ENCODE measurements at regions not wholly inside any gene's neighbourhood (a gene's known extent, or its start where the extent isn't known, plus 50 kb on each side); places are given as distances from the start of the nearest gene placed in this dataset.

GRCh38 chr5:19001539-19001938 lies 986.5 kb downstream of the CDH18 start:
- no peaks in the 10 kb centered on the region for H3K4me1 Mint-ChIP-seq
- H3K36me3 Mint-ChIP-seq (ENCODE audit: low read depth) = no peaks in the 10 kb centered on the region
- no peaks in the 10 kb centered on the region for H3K27me3 Mint-ChIP-seq (ENCODE audit: low read depth)
- TF ChIP-seq, protein P1, sequence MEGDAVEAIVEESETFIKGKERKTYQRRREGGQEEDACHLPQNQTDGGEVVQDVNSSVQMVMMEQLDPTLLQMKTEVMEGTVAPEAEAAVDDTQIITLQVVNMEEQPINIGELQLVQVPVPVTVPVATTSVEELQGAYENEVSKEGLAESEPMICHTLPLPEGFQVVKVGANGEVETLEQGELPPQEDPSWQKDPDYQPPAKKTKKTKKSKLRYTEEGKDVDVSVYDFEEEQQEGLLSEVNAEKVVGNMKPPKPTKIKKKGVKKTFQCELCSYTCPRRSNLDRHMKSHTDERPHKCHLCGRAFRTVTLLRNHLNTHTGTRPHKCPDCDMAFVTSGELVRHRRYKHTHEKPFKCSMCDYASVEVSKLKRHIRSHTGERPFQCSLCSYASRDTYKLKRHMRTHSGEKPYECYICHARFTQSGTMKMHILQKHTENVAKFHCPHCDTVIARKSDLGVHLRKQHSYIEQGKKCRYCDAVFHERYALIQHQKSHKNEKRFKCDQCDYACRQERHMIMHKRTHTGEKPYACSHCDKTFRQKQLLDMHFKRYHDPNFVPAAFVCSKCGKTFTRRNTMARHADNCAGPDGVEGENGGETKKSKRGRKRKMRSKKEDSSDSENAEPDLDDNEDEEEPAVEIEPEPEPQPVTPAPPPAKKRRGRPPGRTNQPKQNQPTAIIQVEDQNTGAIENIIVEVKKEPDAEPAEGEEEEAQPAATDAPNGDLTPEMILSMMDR (IDR thresholded peaks at IDR 0.05; ENCODE audit: unreplicated experiment in 3 of 3) = no peak
- no peaks in the 10 kb centered on the region for H3K9me3 Mint-ChIP-seq
- H3K27ac Mint-ChIP-seq = no peak overlapping the region
- H3K4me3 Mint-ChIP-seq = no peak overlapping the region

GRCh38 chr5:19002111-19002510 lies 985.9 kb downstream of the CDH18 start:
- TF ChIP-seq, protein P1 (IDR thresholded peaks at IDR 0.05; ENCODE audit: unreplicated experiment in 3 of 3) = no peak
- no peaks in the 10 kb centered on the region for H3K36me3 Mint-ChIP-seq (ENCODE audit: low read depth)
- H3K27ac Mint-ChIP-seq = no peak overlapping the region
- no peaks in the 10 kb centered on the region for H3K9me3 Mint-ChIP-seq
- no peak overlapping the region for H3K4me3 Mint-ChIP-seq
- no peaks in the 10 kb centered on the region for H3K4me1 Mint-ChIP-seq
- no peaks in the 10 kb centered on the region for H3K27me3 Mint-ChIP-seq (ENCODE audit: low read depth)

GRCh38 chr5:19018822-19019221 lies 969.2 kb downstream of the CDH18 start:
- Mint-ChIP-seq H3K4me3 (no peak overlapping the region), H3K27me3 (ENCODE audit: low read depth) (no peaks in the 10 kb centered on the region), H3K4me1 (no peaks in the 10 kb centered on the region), H3K36me3 (ENCODE audit: low read depth) (no peaks in the 10 kb centered on the region), H3K9me3 (no peaks in the 10 kb centered on the region), H3K27ac (no peak overlapping the region)
- TF ChIP-seq, protein P1 (IDR thresholded peaks at IDR 0.05; ENCODE audit: unreplicated experiment in 3 of 3) = no peak

- Mint-ChIP-seq H3K27ac (no peak overlapping the region), H3K4me3 (no peak overlapping the region), H3K36me3 (ENCODE audit: low read depth) (no peaks in the 10 kb centered on the region), H3K27me3 (ENCODE audit: low read depth) (no peaks in the 10 kb centered on the region), H3K9me3 (no peaks in the 10 kb centered on the region), H3K4me1 (no peaks in the 10 kb centered on the region)
- TF ChIP-seq, protein P1 (IDR thresholded peaks at IDR 0.05; ENCODE audit: unreplicated experiment in 3 of 3) = no peak
Measured at GRCh38 chr5:19031491-19031890, 956.5 kb downstream of the CDH18 start.

GRCh38 chr5:19035816-19036215 lies 952.2 kb downstream of the CDH18 start:
- Mint-ChIP-seq H3K4me1 (no peaks in the 10 kb centered on the region), H3K27me3 (ENCODE audit: low read depth) (no peaks in the 10 kb centered on the region), H3K4me3 (no peak overlapping the region), H3K36me3 (ENCODE audit: low read depth) (no peaks in the 10 kb centered on the region), H3K9me3 (no peaks in the 10 kb centered on the region), H3K27ac (no peak overlapping the region)
- TF ChIP-seq, protein P1 (IDR thresholded peaks at IDR 0.05; ENCODE audit: unreplicated experiment in 3 of 3) = no peak

DNA sequence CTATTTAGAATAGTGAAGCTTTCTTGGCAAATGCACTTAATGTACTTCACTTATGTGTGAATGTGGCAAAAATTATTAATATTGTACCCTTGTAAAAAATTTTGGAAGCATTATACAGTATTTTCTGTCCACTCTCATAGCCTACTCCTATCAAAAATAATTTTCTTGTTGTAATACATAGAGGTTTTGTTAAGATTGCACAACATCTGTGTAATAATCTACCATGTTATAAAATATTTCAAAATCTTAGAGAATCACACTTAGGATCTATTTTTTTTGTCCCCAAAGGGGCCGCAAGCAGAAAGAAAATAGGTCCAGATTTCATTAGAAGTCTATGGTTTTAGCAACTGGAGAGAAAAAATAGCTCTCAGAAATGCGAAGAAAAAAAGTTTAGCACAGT lies 945.9 kb downstream of the CDH18 start:
- H3K9me3 Mint-ChIP-seq = no peaks in the 10 kb centered on the region
- no peak overlapping the region for H3K4me3 Mint-ChIP-seq
- no peaks in the 10 kb centered on the region for H3K4me1 Mint-ChIP-seq

More for the DNA sequence above, 945.9 kb downstream of the CDH18 start:
- TF ChIP-seq, protein P1 (IDR thresholded peaks at IDR 0.05; ENCODE audit: unreplicated experiment in 3 of 3) = no peak
- H3K27me3 Mint-ChIP-seq (ENCODE audit: low read depth) = no peaks in the 10 kb centered on the region
- no peak overlapping the region for H3K27ac Mint-ChIP-seq
- no peaks in the 10 kb centered on the region for H3K36me3 Mint-ChIP-seq (ENCODE audit: low read depth)
